ENCODE measurements at regions not wholly inside any gene's neighbourhood (a gene's known extent, or its start where the extent isn't known, plus 50 kb on each side); places are given as distances from the start of the nearest gene placed in this dataset.

DNA sequence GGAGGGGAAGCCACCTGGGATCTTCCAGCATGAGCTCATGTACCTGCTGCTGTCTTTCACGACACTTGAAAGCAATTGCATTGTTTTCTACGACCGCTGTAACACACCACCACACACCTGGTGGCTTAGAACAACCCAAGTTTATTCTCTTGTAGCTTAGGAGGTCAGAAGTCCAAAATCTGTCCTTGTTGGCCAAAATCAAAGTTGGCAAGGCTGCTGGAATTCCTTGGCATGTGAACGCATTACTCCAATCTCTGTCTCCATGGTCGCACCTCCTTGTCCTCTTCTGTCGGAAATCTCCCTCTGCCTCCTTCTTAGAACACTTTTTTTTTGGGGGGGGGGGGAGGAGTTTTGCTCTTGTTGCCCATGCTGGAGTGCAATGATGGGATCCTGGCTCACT, 305.7 kb downstream of the BAMBI start:
- H3K9ac ChIP-seq (ENCODE audit: low read depth in 1 of 2, low read length in 2 of 2): no peak overlapping the region
- H3K36me3 ChIP-seq (ENCODE audit: control insufficient read depth in 4 of 4, insufficient read depth in 3 of 4, low read depth in 1 of 4, low read length in 3 of 4): no peaks in the 10 kb centered on the region
- H3K9me3 ChIP-seq (ENCODE audit: control insufficient read depth in 4 of 4, low read length in 3 of 4): no peaks in the 10 kb centered on the region
- no peak overlapping the region for H3K4me3 ChIP-seq (ENCODE audit: low read depth in 1 of 3, low read length in 3 of 3)
- WGBS: 44% methylated on average over 6 of the region's 6 CpGs
- TF ChIP-seq TAF1 (conservative IDR thresholded peaks at IDR 0.05) (no peak), HNF4A (conservative IDR thresholded peaks at IDR 0.05) (peak in 1 of 2 donors; percentile 44)
- H3K4me1 ChIP-seq (ENCODE audit: control insufficient read depth in 4 of 4, insufficient read depth in 4 of 4, low read length in 3 of 4): peaks cover 0 to 5% (median 0%) of the 10 kb centered on the region in 4 donors
- H3K27ac ChIP-seq (ENCODE audit: low read depth in 1 of 2, low read length in 2 of 2): no peak overlapping the region
- no peak for DNase-seq (ENCODE audit: low spot score)
- no peaks in the 10 kb centered on the region for H3K27me3 ChIP-seq (ENCODE audit: control insufficient read depth in 4 of 4, insufficient read depth in 4 of 4, low read length in 3 of 4)

DNA sequence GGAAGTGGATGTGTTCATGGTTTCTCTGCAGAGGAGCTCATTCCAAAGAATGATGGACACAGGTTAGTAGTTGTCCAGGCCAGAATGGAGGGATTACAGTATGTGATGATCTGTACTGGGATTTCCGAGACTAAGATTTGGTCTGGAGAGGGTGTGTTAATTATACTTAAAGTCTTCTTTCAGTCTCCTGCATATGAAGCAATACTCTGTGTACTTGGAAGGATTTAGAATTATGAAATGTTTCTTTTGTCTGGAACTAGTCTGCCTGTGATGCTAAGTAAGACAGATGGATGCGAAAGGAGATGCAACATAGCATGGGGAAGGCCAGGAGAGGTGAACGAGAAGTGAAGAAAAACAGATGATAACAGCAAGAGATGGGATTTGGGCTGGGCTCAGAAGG, 305.1 kb upstream of the LYZL1 start:
- Histone ChIP-seq H3K9ac (ENCODE audit: low read depth in 1 of 2, low read length in 2 of 2) (no peak overlapping the region), H3K4me1 (ENCODE audit: control insufficient read depth in 4 of 4, insufficient read depth in 4 of 4, low read length in 3 of 4) (peaks cover 0 to 5% (median 0%) of the 10 kb centered on the region in 4 donors), H3K9me3 (ENCODE audit: control insufficient read depth in 4 of 4, low read length in 3 of 4) (no peaks in the 10 kb centered on the region), H3K27ac (ENCODE audit: low read depth in 1 of 2, low read length in 2 of 2) (no peak overlapping the region), H3K4me3 (ENCODE audit: low read depth in 1 of 3, low read length in 3 of 3) (no peak overlapping the region), H3K27me3 (ENCODE audit: control insufficient read depth in 4 of 4, insufficient read depth in 4 of 4, low read length in 3 of 4) (no peaks in the 10 kb centered on the region), H3K36me3 (ENCODE audit: control insufficient read depth in 4 of 4, insufficient read depth in 3 of 4, low read depth in 1 of 4, low read length in 3 of 4) (no peaks in the 10 kb centered on the region)
- DNase-seq (ENCODE audit: low spot score): no peak
- 66% methylated on average over 3 of the region's 3 CpGs for WGBS
- TF ChIP-seq FOXA2 (IDR thresholded peaks at IDR 0.05) (no peak), FOXA1 (IDR thresholded peaks at IDR 0.05) (no peak), GABPA (IDR thresholded peaks at IDR 0.05 in 1 of 2, conservative IDR thresholded peaks at IDR 0.05 in 1 of 2) (no peak), EGR1 (IDR thresholded peaks at IDR 0.05; ENCODE audit: low read depth in 2 of 2) (no peak), RAD21 (IDR thresholded peaks at IDR 0.05) (no peak), RXRA (IDR thresholded peaks at IDR 0.05) (no peak), HNF4A (conservative IDR thresholded peaks at IDR 0.05) (no peak), SP1 (IDR thresholded peaks at IDR 0.05) (no peak), TAF1 (conservative IDR thresholded peaks at IDR 0.05) (no peak), HNF4G (IDR thresholded peaks at IDR 0.05) (no peak), JUND (IDR thresholded peaks at IDR 0.05) (no peak), YY1 (IDR thresholded peaks at IDR 0.05) (no peak)
- TF ChIP-seq, protein P1, sequence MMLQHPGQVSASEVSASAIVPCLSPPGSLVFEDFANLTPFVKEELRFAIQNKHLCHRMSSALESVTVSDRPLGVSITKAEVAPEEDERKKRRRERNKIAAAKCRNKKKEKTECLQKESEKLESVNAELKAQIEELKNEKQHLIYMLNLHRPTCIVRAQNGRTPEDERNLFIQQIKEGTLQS (IDR thresholded peaks at IDR 0.05): no peak
- TF ChIP-seq, protein P2, sequence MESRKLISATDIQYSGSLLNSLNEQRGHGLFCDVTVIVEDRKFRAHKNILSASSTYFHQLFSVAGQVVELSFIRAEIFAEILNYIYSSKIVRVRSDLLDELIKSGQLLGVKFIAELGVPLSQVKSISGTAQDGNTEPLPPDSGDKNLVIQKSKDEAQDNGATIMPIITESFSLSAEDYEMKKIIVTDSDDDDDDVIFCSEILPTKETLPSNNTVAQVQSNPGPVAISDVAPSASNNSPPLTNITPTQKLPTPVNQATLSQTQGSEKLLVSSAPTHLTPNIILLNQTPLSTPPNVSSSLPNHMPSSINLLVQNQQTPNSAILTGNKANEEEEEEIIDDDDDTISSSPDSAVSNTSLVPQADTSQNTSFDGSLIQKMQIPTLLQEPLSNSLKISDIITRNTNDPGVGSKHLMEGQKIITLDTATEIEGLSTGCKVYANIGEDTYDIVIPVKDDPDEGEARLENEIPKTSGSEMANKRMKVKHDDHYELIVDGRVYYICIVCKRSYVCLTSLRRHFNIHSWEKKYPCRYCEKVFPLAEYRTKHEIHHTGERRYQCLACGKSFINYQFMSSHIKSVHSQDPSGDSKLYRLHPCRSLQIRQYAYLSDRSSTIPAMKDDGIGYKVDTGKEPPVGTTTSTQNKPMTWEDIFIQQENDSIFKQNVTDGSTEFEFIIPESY (IDR thresholded peaks at IDR 0.05): no peak
- TF ChIP-seq, protein P3, sequence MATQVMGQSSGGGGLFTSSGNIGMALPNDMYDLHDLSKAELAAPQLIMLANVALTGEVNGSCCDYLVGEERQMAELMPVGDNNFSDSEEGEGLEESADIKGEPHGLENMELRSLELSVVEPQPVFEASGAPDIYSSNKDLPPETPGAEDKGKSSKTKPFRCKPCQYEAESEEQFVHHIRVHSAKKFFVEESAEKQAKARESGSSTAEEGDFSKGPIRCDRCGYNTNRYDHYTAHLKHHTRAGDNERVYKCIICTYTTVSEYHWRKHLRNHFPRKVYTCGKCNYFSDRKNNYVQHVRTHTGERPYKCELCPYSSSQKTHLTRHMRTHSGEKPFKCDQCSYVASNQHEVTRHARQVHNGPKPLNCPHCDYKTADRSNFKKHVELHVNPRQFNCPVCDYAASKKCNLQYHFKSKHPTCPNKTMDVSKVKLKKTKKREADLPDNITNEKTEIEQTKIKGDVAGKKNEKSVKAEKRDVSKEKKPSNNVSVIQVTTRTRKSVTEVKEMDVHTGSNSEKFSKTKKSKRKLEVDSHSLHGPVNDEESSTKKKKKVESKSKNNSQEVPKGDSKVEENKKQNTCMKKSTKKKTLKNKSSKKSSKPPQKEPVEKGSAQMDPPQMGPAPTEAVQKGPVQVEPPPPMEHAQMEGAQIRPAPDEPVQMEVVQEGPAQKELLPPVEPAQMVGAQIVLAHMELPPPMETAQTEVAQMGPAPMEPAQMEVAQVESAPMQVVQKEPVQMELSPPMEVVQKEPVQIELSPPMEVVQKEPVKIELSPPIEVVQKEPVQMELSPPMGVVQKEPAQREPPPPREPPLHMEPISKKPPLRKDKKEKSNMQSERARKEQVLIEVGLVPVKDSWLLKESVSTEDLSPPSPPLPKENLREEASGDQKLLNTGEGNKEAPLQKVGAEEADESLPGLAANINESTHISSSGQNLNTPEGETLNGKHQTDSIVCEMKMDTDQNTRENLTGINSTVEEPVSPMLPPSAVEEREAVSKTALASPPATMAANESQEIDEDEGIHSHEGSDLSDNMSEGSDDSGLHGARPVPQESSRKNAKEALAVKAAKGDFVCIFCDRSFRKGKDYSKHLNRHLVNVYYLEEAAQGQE (IDR thresholded peaks at IDR 0.05): no peak
- TF ChIP-seq, protein P4, sequence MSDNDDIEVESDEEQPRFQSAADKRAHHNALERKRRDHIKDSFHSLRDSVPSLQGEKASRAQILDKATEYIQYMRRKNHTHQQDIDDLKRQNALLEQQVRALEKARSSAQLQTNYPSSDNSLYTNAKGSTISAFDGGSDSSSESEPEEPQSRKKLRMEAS (IDR thresholded peaks at IDR 0.05): no peak
- TF ChIP-seq, protein P5, sequence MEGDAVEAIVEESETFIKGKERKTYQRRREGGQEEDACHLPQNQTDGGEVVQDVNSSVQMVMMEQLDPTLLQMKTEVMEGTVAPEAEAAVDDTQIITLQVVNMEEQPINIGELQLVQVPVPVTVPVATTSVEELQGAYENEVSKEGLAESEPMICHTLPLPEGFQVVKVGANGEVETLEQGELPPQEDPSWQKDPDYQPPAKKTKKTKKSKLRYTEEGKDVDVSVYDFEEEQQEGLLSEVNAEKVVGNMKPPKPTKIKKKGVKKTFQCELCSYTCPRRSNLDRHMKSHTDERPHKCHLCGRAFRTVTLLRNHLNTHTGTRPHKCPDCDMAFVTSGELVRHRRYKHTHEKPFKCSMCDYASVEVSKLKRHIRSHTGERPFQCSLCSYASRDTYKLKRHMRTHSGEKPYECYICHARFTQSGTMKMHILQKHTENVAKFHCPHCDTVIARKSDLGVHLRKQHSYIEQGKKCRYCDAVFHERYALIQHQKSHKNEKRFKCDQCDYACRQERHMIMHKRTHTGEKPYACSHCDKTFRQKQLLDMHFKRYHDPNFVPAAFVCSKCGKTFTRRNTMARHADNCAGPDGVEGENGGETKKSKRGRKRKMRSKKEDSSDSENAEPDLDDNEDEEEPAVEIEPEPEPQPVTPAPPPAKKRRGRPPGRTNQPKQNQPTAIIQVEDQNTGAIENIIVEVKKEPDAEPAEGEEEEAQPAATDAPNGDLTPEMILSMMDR (IDR thresholded peaks at IDR 0.05; ENCODE audit: low read depth, low read length, missing input control): no peak
